Esophagus muscularis mucosa (tissue), 4 donors: ENCODE measurements at regions not wholly inside any gene's neighbourhood (a gene's known extent, or its start where the extent isn't known, plus 50 kb on each side); places are given as distances from the start of the nearest gene placed in this dataset.

Source experiments
- CTCF ChIP-seq, 3 experiments: fragments of 200-600 bp in 2 of 3; fragments of 450-650 bp in 1 of 3; sonication (generic) in 2 of 3; IDR thresholded peaks; one replicate each; pipeline ENCODE4 v1.5.1; 2017 to 2019; ENCODE audit warnings: antibody characterized with exemption in 3 of 3, mild to moderate bottlenecking in 2 of 3, moderate library complexity in 1 of 3
- EP300 ChIP-seq: sonication (generic); formaldehyde crosslinking; IDR thresholded peaks from one replicate; pipeline ENCODE4 v1.6.1; 2017; ENCODE audit warnings: antibody characterized with exemption
- POLR2A ChIP-seq: fragments of 450-650 bp; IDR thresholded peaks from one replicate; pipeline ENCODE4 v1.6.1; 2017; ENCODE audit warnings: antibody characterized with exemption, moderate library complexity, mild to moderate bottlenecking, low read depth

GRCh38 chr12:116435984-116436383 lies 123.2 kb upstream of the MAP1LC3B2 start:
- TF ChIP-seq CTCF (IDR thresholded peaks at IDR 0.05), result no peak
- no peak for TF ChIP-seq EP300
- no peak for TF ChIP-seq POLR2A
